Fibroblast of lung (primary cell): ENCODE measurements at regions not wholly inside any gene's neighbourhood (a gene's known extent, or its start where the extent isn't known, plus 50 kb on each side); places are given as distances from the start of the nearest gene placed in this dataset.

Experiments
- DNase-seq, 2 donors: peaks; one replicate each; pipeline versions ENCODE4 v3.0.0 to v3.0.0-alpha.2; 2010; ENCODE audit warnings: low read depth in 2 of 2
- H2AFZ ChIP-seq: 2 replicates; pipeline ENCODE4 v1.5.1; 2012; ENCODE audit warnings: low read length, control low read depth, inconsistent platforms
- H3K27ac ChIP-seq: 2 replicates; pipeline ENCODE4 v1.5.1; 2011; ENCODE audit warnings: low read length, control low read depth; ENCODE audit not compliant: insufficient read depth
- H3K27me3 ChIP-seq: 2 replicates; pipeline ENCODE4 v1.5.1; 2011; ENCODE audit warnings: mild to moderate bottlenecking, low read length; ENCODE audit not compliant: control insufficient read depth, insufficient read depth
- H3K36me3 ChIP-seq: 2 replicates; pipeline ENCODE4 v1.5.1; 2011; ENCODE audit warnings: low read length; ENCODE audit not compliant: control insufficient read depth, insufficient read depth
- H3K4me1 ChIP-seq: 2 replicates; pipeline ENCODE4 v1.5.1; 2011; ENCODE audit warnings: low read length; ENCODE audit not compliant: control insufficient read depth, insufficient read depth; ENCODE audit errors: extremely low read depth
- H3K4me2 ChIP-seq: 2 replicates; pipeline ENCODE4 v1.5.1; 2011; ENCODE audit warnings: low read length, control low read depth; ENCODE audit not compliant: insufficient read depth; ENCODE audit errors: extremely low read depth
- H3K4me3 ChIP-seq, 4 experiments: fragments of 200-600 bp in 1 of 4; sonication (generic) in 1 of 4; replicated peaks in 1 of 4; 2 replicates each; pipeline ENCODE4 v1.5.1; 2011 to 2016; ENCODE audit warnings: low read length in 4 of 4, low read depth in 3 of 4, mild to moderate bottlenecking in 3 of 4, control low read depth in 2 of 4, inconsistent platforms in 1 of 4, mixed read lengths in 1 of 4; ENCODE audit not compliant: insufficient read depth in 1 of 4; ENCODE audit errors: control extremely low read depth in 1 of 4
- H3K79me2 ChIP-seq: 2 replicates; pipeline ENCODE4 v1.5.1; 2012; ENCODE audit warnings: mild to moderate bottlenecking, low read length, inconsistent platforms; ENCODE audit not compliant: control insufficient read depth, insufficient read depth
- H3K9ac ChIP-seq: 2 replicates; pipeline ENCODE4 v1.5.1; 2011; ENCODE audit warnings: mild to moderate bottlenecking, low read length, control low read depth; ENCODE audit not compliant: insufficient read depth
- H3K9me3 ChIP-seq: 2 replicates; pipeline ENCODE4 v1.5.1; 2012; ENCODE audit warnings: low read depth, low read length; ENCODE audit not compliant: control insufficient read depth, insufficient read depth
- H4K20me1 ChIP-seq: 2 replicates; pipeline ENCODE4 v1.5.1; 2011; ENCODE audit warnings: low read length; ENCODE audit not compliant: control insufficient read depth, insufficient read depth; ENCODE audit errors: extremely low read depth
- EZH2 ChIP-seq: IDR thresholded peaks from 2 replicates; pipeline ENCODE4 v1.5.1; 2012; ENCODE audit warnings: low read length, control low read depth, mild to moderate bottlenecking; ENCODE audit errors: missing control alignments
- TF ChIP-seq, protein P1 (sequence below), 2 donors: IDR thresholded peaks in 1 of 2; conservative IDR thresholded peaks in 1 of 2; 1 replicate in 1 of 2; 2 replicates in 1 of 2; pipeline ENCODE4 v1.5.1; 2011 to 2012; ENCODE audit warnings: low read length in 2 of 2, control low read depth in 1 of 2, inconsistent platforms in 1 of 2, low read depth in 1 of 2, mild to moderate bottlenecking in 1 of 2

DNA sequence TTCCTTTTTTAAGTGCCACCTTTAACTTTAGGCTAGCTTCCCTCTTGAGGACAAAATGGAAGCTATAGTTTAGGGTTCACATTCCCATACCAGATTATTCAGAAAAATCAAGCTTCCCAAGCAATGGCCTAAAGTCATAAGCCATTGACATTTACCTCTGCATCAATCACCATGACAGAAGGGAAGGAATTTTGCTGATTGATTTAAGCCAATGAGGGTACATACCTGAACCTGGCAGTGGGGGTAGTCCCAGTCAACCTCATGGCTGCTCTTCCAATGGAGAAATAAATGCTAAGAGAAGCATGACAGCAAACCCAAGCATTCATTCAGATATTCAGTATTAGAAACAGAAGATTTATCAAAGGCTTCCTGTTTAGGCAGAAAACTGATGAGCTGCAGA, 128.4 kb upstream of the CREB1 start:
- Histone ChIP-seq H3K27ac (no peak overlapping the region), H2AFZ (no peak overlapping the region), H3K4me1 (no peaks in the 10 kb centered on the region), H4K20me1 (no peaks in the 10 kb centered on the region), H3K27me3 (no peaks in the 10 kb centered on the region), H3K79me2 (no peaks in the 10 kb centered on the region), H3K4me3 (no peak overlapping the region), H3K36me3 (no peaks in the 10 kb centered on the region), H3K4me2 (no peak overlapping the region), H3K9ac (no peak overlapping the region), H3K9me3 (no peaks in the 10 kb centered on the region)
- TF ChIP-seq, protein P1, sequence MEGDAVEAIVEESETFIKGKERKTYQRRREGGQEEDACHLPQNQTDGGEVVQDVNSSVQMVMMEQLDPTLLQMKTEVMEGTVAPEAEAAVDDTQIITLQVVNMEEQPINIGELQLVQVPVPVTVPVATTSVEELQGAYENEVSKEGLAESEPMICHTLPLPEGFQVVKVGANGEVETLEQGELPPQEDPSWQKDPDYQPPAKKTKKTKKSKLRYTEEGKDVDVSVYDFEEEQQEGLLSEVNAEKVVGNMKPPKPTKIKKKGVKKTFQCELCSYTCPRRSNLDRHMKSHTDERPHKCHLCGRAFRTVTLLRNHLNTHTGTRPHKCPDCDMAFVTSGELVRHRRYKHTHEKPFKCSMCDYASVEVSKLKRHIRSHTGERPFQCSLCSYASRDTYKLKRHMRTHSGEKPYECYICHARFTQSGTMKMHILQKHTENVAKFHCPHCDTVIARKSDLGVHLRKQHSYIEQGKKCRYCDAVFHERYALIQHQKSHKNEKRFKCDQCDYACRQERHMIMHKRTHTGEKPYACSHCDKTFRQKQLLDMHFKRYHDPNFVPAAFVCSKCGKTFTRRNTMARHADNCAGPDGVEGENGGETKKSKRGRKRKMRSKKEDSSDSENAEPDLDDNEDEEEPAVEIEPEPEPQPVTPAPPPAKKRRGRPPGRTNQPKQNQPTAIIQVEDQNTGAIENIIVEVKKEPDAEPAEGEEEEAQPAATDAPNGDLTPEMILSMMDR (conservative IDR thresholded peaks at IDR 0.05 in 1 of 2, IDR thresholded peaks at IDR 0.05 in 1 of 2; ENCODE audit: low read depth in 1 of 2, low read length in 2 of 2): no peak
- TF ChIP-seq EZH2: no peak
- DNase-seq: no peak

DNA sequence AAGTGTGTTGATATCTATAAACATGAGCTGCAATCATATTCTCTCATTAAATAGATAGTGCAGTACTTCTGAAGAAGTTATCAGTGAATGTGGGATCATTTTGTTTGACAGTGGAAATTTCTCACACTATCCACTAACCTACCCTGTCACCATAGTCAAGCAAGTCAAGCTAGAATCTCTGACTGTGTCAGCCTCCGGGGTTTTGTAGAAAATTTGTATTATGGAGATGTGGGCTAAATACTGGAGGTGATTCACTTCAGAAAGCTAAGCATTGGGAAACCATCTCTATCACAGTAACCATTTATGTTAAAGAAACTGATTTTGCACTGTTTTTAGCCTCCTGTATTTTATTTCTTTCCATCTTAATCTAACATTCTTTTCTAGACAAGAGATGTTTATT, 126.6 kb upstream of the CREB1 start:
- Histone ChIP-seq H3K36me3 (no peaks in the 10 kb centered on the region), H3K4me3 (no peak overlapping the region), H3K9me3 (no peaks in the 10 kb centered on the region), H3K27ac (no peak overlapping the region), H3K79me2 (no peaks in the 10 kb centered on the region), H3K9ac (no peak overlapping the region), H4K20me1 (no peaks in the 10 kb centered on the region), H3K27me3 (no peaks in the 10 kb centered on the region), H2AFZ (peak overlapping the region; percentile 14), H3K4me1 (no peaks in the 10 kb centered on the region), H3K4me2 (no peak overlapping the region)
- no peak for TF ChIP-seq EZH2
- TF ChIP-seq, protein P1 (conservative IDR thresholded peaks at IDR 0.05 in 1 of 2, IDR thresholded peaks at IDR 0.05 in 1 of 2; ENCODE audit: low read depth in 1 of 2, low read length in 2 of 2): no peak
- peak in 1 of 2 donors; percentile 41 for DNase-seq

DNA sequence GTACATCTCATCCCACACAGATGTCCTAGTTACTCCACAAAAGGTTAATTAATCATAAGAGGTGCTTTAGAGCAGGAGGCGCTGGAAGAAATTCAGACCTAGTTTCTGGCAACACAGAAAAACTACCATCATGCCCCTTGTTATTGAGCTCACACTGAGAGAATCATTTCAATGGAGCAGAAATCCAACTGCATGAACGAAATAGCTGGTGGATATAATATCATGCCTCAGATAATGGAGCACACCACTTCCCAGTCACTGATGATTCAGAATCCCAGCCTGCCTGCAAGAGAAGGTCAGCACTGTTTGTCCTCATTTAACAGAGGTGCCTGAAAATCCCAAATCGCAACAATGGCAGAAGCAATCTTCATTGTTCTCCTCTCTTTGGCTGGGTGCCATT, 125.8 kb upstream of the CREB1 start:
- Histone ChIP-seq H3K9me3 (no peaks in the 10 kb centered on the region), H3K4me3 (no peak overlapping the region), H3K27ac (no peak overlapping the region), H3K27me3 (no peaks in the 10 kb centered on the region), H4K20me1 (no peaks in the 10 kb centered on the region), H3K4me2 (no peak overlapping the region), H3K79me2 (no peaks in the 10 kb centered on the region), H3K9ac (no peak overlapping the region), H2AFZ (no peak overlapping the region), H3K4me1 (no peaks in the 10 kb centered on the region), H3K36me3 (no peaks in the 10 kb centered on the region)
- TF ChIP-seq, protein P1 (conservative IDR thresholded peaks at IDR 0.05 in 1 of 2, IDR thresholded peaks at IDR 0.05 in 1 of 2; ENCODE audit: low read depth in 1 of 2, low read length in 2 of 2): no peak
- no peak for TF ChIP-seq EZH2
- DNase-seq: peak in 1 of 2 donors; percentile 74
